Activated CD4-positive, CD25-positive, alpha-beta regulatory T cell treated with anti-CD3 and anti-CD28 coated beads, Interleukin-2, amount 50 U/mL, for 16 hours (primary cell): ENCODE measurements at regions not wholly inside any gene's neighbourhood (a gene's known extent, or its start where the extent isn't known, plus 50 kb on each side); places are given as distances from the start of the nearest gene placed in this dataset.
A peak's percentile ranks its signal among the peaks of the same experiment; 100 is the strongest.

ENCODE experiments used
- DNase-seq: peaks from one replicate; pipeline ENCODE4 v3.0.0-alpha.2; 2020; ENCODE audit warnings: low read depth, low spot score

DNA sequence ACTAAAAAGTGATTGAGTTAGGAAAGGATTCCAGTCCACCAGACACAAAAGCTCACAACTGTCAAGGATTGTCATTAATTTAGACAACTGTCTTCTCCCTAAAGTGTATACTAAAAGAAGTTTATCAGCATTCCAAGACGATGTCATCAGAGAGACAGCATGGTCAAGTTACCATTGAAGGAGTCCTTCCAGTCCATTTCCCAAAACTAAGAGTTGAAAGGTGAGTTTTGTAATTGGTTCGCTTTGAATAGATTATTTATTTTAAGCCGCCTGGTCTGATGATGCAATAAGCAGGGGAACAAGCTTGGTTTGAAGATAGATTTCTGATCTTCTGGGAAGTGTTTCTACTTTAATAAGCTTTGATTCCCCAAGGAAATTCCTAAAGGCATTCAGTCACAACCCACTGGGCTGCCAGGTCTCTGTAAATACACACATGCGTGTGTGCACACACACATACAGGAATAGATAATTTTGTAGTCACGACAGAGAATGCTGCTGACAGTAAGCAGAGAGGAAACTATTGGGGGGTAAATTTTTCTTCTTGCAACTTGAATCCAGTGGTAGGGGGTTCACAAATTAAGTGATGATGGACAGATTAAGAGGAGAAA lies 234.8 kb downstream of the PIK3R1 start:
- DNase-seq, result no peak

DNA sequence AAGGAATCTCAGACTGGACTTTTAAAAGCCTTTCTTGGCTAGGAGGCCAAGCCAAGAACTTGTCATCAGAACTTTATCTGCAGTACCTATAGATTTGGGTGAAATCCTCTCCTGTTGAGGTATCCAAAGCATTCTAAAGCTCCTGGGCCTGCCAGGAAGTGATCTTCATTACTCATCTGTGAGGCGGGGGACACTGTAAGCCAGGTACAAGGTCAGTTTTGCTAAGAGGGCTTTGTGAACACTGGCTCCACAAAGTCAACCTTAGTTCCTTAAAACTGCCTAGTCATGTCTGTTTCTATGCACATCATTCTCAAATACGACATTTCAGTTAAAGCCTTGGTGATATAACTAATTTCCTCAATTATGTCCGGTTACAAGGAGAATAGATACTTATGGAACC lies 236.7 kb downstream of the PIK3R1 start:
- DNase-seq, result no peak

DNA sequence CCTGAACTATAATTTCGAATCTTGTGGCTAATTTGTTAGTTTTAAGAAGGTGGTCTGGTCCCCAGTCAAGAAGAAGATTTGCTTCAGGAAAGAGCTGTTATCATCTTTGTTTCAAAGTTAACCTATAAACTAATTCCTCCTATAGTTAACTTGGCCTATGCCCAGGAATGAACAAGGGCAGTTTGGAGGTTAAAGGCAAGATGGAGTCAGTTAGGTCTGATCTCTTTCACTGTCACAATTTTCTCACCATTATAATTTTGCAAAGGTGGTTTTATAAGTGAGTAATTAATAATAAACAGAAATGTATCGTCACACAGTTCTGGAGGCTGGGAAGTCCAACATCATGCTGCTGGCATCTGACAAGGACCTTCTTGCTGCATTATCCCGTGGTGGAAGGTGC lies 238.6 kb downstream of the PIK3R1 start:
- no peak for DNase-seq

DNA sequence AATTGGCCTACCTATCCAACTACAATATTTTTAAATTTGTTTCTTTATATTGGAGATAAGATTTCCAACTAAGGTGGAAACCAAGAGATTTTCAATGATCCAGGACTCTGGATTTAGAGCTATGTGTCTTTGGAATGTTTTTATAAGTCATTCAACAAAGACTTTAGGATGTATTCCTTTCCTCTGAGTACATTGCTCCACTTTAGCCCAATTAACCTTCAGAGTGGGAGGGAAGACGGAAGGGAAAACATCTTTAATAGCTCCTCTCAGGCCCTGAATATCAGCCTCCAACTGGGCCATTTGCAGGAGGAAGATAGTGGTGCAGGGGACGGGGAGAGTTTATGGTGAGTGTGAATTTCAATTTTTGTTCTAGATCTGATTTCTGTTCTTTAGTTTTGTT lies 239.2 kb downstream of the PIK3R1 start:
- DNase-seq, result no peak

DNA sequence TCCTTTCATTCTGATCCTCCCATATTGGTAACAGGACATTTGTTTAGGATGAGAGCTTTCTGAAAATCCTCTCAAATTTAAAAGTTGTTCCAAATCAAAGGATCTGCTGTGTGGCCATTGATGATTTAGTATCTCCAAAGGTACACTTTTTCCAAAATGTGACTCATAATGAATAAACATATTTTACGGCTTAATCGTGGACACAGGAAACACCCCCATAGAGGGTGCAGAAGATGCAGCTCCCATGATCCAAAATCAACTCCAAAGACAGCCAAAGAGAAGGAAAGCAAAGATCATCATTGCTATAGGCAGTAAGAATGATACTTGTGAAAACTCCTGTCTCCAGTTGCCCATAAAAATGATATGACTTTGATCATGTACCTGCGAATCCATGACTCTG lies 239.7 kb downstream of the PIK3R1 start:
- DNase-seq, result no peak

DNA sequence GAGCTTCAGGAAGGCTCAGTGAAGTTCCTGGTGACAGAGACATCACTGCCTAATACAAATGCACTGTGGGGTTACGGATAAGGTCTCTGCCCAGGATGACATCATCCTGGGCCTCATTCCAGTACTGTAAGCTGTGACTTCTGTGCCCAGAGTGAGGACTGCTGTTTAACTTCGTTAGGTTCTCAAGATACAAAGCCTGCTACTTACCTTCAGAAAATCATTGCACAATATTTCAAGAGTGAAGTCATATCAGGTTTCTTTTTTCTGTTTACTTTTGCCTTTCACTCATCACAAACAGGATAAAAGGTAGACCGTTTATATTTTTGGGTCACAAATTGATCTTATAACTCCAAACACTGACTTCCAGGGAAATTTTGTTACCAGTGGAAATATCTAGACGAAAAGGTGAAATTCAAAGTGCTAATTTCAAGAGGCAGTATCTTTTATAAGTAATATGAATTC lies 241.2 kb downstream of the PIK3R1 start:
- DNase-seq, result no peak

DNA sequence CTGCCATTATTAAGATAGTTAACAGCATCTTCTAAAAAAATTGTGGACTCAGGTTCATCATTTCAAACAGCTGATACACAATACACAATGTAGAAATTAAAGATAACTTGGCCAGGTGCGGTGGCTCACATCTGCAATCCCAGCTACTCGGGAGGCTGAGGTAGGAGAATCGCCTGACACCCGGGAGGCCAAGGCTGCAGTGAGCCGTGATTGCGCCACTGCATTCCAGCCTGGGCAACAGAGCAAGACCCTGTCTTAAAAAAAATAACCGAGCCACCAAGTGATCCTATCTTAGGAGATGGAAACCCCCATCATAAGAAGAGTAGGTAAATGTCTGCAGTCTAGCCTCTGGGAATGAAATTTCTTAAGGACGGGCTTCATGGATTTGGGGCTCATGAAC lies 241.7 kb downstream of the PIK3R1 start:
- no peak for DNase-seq

DNA sequence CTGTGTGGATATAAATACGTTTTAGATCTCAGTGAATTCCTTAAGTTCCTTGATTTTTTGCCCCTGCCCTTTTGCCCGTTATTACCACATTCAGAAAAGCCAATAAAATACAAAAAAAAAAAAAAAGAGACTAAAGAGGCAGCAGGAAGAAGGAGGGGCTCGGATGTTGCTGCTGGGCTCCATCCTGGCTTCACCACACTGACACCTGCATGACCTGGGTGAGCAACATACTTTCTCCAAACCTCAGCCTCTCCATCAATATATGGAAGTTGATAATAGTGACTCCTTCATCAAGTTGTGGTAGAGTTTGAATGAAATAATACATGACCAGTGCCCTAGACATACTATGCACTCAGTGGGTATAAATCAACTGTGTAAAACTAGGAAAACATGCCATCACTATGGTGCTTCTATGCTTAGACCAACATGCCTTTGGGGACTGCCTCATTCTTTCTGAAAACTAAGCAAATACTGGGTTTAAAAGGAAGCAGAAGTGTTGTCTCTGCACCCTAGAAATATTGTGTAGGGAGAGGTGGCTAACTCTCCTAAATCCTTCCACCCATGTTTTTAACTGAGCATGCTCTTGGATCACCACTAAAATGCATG lies 243.0 kb downstream of the PIK3R1 start:
- DNase-seq, result no peak

DNA sequence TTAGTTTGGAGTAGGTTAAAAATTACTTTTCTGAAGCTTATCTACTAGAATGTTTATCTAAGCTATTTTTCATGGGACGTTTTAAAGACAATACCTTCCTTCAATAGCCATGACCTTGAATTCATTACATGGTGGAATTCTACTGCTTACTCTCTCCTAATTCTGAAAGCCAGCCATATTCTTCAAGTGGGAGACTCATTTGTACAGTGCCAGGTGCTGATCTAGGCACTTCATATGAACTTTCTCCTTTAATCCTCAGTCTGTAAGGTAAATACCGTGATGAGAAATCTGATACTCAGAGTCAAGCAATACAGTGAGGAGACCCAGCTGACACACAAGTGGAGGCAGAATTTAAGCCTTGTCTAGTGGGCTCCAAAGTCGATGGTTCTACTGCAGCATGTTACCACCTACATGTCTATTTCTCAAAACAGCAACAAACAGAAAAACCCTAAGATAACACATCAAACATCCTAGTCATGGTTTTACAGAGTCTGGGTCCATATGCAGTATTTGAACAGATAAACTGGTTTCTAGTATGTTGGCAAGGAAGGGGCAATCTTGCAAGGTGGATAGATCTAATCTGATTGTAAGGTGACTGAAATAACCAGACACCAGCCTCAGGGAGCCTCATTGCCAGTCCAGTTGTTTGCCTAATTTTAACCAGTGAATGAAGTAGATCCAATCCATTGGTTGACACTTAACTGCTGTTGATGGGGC lies 243.7 kb downstream of the PIK3R1 start:
- DNase-seq, result no peak

DNA sequence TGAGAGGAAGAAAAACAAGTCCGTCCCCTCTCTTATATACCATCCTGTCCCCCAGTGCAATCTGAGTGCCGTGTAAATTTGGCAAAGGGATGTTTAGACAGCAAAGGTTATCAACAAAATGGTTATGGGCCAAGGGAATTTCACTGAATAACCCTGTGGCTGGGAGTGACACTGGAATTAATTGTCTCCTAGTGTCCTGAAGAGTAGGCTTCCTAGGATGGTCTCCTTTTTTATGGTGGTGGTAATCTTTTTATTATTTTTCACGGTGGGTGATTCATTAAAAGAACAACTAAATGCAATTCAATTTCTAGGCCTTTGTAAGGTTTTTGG lies 244.2 kb downstream of the PIK3R1 start:
- no peak for DNase-seq

DNA sequence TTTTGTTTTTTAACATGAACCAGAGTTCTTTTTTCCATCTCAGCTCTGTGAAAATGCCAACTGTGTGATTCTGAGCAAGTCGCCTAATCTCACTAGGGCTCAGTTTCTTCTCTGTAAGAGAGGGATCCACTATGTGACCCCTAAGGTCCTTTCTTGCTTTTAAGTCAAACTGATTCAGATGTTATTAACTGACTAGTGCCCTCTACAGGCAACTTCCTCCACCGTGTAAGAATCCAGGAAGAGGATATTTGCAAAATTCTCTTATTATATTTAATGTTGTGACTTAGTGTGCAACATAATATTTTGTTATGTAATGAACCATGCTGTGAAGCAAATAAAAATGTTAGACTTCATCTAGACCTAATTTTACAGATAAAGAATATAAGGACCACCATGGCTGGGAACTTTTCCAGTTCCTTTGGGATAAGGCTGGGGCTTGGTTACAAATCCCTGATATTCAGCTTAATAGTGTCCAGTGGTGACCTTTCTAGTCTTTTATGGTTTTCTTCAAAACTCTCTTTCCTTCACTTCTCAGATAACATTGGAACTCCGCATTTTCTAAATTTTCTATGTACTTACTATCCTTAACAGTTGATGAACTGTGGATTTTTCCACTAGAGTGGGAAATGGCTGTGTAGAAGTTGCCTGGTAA lies 244.7 kb downstream of the PIK3R1 start:
- DNase-seq, result peak; percentile 11

DNA sequence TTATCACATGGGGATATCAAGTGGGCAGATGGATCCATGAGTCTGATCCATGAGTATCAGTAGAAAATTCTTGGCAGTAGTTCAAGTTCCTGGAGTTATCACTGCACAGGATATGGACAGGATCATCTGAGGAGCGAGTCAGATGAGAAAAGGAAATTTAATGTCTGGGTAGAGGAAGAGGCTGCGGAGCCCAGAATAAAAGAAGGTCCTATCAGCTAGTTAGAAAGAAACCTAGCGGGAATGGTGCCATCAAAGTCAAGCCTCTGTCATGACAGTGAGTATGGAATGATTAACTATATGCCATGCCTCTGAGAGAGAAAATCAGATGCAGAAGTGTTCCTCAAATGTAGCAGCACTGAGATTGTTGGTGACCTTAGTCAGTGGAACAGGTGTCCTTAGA lies 248.1 kb downstream of the PIK3R1 start:
- no peak for DNase-seq

DNA sequence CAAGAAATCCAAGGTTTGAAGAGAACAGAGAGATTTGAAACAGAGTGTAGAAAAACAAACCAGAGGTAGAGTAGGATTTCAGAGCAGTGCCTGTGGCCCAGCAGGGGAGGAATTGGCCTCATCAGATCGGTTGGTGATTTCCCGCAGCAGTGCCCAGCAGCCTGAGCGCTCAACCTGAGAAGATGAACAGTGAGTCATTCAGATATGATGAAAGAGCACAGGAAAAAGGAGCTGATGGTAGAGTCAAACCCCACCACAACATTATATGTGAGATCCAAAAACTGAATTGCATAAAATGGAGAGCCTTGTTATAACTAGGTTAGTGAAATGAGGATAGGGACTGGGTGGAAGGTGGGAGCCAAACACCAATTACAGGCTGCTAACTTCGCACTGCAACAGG lies 248.9 kb downstream of the PIK3R1 start:
- DNase-seq, result no peak

DNA sequence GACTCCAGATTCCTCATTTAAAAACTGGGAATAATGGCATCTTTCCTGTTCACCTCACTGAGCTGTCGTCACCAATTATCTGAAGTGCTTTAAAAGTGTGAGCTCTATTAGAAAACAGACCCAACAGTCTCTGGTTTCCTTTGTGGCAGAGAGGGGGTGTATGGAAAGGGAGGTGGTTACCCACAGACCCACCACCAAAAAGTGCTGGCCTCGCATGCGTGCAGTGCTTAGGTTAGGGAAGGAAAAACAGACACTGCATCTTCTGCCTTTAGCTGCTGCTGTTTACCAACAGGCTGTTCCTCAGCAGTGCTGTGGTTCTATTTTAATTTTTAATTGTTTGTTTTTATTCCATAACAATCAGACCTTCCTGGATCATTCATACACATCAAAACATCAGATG lies 249.6 kb downstream of the PIK3R1 start:
- no peak for DNase-seq

DNA sequence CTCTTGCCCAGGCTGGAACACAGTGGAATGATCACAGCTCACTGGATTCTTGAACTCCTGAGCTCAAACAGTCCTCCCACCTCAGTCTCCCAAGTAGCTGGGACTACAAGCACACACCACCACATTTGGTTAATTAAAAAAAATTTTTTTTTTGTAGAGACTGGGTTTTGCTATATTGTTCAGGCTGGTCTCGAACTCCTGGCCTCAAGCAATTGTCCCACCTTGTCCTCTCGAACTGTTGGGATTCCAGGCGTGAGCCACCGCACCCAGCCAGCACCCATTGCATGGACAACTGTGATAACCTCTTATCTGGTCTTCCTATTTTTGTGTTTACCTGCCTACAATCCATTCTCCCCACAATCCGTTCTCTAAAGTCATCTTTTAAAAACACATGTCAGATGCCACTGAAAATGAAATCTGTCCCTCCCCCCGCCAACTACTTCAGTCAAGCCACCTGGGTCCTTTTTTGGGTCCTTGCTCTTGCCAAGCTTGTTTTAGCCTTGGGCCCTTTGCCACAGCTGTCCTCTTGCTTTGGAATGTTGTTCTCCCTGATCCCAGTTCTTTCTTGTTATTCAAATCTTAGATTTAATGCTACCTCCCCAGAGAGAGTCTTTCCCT lies 250.5 kb downstream of the PIK3R1 start:
- DNase-seq, result no peak

DNA sequence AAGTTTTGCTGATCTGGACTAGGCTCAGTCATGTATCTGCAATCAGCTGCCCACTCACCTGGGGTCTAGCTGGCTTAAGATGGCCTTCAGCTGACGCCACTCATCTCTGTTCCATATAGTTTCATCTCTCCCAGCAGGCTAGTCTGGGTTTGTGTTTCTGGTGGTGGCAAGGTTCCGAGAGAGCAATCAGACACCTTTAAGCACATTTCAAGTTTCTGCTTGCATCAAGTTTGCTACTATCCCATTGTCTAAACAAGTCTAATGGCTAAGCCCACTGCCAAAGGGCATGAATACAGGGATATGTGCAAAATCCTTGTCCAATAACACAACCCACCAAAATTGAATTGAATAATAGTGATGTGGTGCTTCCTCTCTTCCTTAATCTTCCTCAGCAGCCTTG lies 251.7 kb downstream of the PIK3R1 start:
- no peak for DNase-seq

DNA sequence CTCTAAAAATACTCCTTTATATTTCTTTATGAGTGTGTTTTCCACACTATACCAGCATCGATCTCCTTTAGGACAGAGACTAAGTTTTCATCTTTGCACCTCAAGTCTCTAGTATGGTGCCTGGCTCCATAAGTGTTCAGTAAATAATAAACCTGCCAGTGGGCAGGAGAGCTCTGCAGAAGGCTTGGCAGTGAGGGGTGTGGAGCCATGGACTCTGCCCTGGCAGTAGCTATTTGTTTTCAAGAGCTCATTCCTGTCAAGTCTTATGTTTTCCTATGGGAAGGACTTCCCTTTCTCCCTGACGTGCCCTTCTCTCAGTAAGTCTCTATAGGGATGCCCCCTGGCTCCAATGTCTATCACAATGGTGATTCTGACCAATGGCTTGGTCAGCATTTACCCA lies 252.2 kb downstream of the PIK3R1 start:
- no peak for DNase-seq

DNA sequence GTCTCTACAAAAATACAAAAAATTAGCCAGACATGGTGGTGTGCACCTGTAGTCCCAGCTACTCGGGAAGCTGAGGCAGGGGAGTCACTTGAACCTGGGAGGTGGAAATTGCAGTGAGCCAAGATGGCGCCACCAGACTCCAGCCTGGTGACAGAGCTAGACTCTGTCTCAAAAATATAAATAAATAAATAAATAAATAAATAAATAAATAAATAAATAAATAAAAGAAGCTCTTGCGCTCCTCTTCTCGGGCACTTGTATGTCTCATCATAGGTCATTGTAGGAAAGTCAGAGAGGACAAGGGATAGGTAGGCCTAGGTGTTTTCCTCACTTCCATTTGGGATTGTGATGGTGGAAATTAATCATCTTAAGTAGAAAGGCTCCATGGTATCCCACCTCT lies 252.8 kb downstream of the PIK3R1 start:
- DNase-seq, result no peak

DNA sequence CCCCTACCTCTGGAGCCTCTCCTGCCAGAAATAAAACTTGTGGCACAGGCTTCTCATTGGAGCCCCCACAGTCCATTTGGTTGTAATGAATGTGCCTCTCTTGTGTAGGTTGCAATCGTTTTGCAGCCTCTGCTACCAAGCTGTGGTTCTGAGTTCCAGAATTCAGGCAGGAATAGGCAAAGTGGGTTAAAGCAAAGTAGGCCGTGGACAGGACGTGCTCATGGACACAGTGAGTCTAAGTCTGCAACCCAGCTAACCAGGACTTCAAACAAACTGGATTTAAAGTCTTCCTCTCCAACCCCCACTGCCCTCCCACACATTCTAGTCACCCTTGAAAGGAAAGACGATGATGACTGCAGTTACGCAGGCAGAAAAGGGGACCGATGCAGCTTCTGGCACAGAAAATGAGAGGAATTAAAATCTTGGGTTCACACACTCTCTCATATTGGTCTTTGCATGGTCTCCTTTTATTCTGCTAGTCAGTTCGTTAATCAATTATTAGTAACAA lies 260.0 kb downstream of the PIK3R1 start:
- no peak for DNase-seq

DNA sequence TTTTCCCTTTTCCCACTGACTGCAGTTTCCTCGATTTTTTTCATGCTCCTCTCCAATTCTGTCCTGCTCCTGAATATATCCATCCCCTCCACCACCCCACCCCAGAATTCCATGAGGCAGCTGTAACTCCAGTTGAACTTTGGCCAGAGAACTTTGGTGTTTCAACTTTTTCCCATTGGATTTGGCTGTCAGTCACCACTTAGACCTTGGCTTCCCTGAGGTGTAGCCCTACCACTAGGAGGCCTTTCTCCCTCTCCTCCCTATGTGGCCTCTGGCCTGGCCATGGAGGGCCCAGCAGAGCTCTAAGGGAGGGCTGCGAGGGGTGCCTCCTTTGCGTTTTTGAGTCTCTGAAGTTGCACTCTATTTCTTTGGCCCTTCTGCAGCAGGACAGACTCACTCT lies 261.3 kb downstream of the PIK3R1 start:
- DNase-seq, result no peak

DNA sequence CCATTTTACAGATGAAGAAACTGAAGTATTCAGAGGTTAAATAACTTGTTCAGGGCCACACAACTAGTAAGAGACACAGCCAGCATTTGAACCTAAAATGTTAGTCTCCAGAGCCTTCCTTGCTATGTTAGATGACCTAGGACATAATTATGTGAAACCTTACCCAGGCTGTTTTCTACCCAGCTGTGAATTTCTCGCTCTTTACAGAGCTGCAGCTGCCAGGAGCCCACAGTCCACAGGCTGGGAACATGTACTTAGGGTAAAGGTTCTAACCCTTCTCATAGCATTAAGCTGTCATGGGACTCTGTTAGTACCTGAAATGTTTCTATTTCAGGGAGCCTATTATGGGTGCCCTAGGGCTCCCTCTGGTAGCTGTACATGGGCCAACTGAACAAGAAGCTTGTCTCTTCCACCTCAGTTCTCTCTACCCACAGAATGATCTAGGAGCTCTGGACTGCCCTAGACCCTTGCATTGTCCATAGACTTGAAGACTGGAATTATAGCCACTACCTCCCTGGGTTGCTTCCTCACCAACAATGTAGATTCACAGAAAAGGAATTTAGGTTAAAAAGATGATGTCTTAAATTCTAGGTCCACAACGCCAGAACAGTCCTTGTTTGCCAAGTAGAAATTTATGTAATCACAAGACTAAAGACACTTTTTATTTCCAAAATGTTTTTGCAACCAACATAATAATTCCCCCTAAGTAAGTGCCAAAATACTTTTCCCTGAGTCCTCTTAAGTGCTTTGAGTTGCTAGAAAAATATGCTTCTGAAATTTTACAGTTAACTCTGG lies 262.9 kb downstream of the PIK3R1 start:
- DNase-seq, result no peak
